ENCODE measurements at regions not wholly inside any gene's neighbourhood (a gene's known extent, or its start where the extent isn't known, plus 50 kb on each side); places are given as distances from the start of the nearest gene placed in this dataset.

- DNase-seq (ENCODE audit: low read depth), result peak; percentile 85
Observed at GRCh38 chr5:124126504-124127217, 614.7 kb downstream of the CSNK1G3 start.

DNA sequence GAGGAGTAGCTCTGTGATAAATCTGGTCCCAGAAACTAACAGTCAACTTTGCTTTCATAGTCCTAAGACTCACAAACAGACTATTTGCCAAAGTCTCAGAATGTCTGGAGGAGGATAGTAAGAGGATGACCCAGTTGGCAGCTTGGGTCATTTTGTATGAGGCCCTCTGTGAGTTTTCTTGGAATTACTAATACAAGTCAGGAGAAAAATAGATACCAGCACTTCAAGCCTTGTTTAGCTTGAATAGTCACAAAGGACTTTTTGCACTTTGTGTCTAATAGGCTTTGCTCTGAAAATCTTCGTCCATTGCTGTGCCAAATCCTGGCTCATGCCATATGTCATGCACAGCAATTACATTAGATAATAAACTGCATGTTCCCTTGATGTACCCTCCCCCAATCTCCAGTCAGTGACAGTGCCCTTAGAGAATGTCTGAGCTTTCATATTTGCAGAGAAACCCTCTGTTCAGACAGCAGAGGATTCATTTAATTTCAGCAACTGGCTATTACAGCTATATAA, 612.8 kb downstream of the CSNK1G3 start:
- DNase-seq (ENCODE audit: low read depth), result peak; percentile 57

DNA sequence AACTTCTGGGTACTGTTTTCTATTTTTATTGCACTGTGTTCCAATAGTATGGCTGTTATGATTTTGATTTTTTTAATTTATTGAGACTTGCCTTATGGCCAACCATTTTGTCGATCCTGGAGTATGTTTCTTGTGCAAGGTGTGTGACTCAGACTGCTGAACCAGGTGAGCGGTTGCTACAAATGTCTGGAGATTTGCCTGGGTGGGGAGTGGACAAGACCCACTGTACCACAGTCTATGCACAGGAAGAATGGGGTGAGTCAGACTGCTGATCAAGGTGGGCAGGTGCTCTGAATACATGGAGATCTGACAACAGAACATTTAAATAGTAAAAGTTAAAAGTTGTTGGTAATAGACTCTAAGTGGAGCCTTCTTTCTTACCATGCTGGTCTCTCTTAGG, 609.2 kb downstream of the CSNK1G3 start:
- peak; percentile 35 for DNase-seq (ENCODE audit: low read depth)

DNA sequence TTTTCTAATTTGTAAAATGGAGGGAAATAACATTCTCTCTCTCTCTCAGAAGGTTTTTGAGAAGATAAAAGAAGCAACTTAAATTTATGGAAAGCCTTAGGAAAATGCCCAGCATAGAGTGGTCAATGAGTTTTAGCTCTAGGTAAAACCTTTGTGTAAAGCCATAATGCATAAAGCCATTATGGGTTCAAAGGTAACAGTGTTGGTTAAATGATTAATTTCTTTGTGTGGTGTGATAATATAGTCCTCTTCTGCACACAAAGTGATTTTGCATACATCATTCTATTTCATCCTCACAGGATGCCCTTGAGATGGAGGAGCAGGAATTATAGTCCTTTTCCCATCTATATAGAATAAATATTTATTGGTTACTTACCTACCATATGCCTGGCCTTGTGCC, 602.9 kb downstream of the CSNK1G3 start:
- DNase-seq (ENCODE audit: low read depth), result no peak

DNA sequence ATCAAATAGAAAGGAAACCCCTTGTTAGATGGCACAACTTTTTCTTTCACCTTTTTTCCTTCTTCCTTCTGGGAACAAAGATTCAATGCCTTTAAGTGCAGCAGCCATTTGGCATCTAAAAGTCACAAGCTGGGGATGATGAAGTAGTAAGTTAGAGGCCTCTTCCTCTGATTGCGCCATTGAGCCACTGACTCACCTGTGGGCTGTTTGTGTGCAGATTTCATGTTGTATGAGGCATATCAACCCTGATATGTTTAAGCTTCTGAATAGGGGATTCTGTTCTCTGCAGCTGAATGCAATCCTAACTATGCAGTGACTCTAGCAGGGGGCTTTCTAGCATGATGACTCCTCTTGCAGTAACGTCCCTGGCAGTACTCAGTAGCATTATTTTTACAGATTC, 599.9 kb downstream of the CSNK1G3 start:
- peak; percentile 77 for DNase-seq (ENCODE audit: low read depth)

- no peak for DNase-seq (ENCODE audit: low read depth)
Observed at GRCh38 chr5:124110942-124111341, 599.0 kb downstream of the CSNK1G3 start.

GRCh38 chr5:124105326-124105725, 593.3 kb downstream of the CSNK1G3 start:
- no peak for DNase-seq (ENCODE audit: low read depth)

DNA sequence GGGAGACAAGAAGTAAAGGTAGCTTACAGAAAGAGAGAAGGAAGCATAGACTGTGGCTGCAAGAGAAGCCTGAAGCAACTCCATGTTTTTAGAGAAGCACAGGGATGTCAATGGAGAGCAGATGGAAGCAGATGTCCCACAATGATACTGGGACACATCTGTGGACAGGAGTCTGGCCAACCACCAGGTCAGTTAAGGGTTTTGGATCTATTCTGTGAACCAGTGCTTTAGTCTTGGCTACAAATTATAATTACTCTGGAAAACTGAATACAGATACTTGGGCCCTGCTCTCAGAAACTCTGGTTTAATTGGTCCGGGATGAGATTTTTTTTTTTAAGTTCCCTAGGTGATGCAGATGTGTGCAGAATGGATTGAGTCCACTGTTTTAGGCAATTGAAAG, 592.8 kb downstream of the CSNK1G3 start:
- DNase-seq (ENCODE audit: low read depth), result no peak

DNA sequence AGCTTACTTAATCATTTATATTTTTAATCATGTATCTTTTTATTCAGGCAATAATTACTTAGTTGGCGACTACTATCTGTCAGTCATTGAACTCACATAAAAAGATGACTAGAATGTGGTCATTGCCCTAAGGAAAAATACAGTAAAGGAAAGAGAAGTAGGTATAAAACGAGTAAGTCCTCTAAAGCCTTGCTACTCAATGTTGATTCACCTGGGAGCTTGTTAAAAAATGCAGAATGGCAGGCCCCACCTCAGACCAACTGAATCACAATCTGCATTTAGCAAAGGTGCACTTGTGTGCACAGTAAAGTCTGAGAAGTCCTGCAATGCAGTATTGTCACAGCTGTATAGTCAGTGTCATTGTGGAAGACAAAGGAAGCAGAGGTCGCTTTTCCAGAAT, 592.4 kb downstream of the CSNK1G3 start:
- peak; percentile 33 for DNase-seq (ENCODE audit: low read depth)

- DNase-seq (ENCODE audit: low read depth), result peak; percentile 85
Observed at GRCh38 chr5:124103671-124104070, 591.7 kb downstream of the CSNK1G3 start.

DNA sequence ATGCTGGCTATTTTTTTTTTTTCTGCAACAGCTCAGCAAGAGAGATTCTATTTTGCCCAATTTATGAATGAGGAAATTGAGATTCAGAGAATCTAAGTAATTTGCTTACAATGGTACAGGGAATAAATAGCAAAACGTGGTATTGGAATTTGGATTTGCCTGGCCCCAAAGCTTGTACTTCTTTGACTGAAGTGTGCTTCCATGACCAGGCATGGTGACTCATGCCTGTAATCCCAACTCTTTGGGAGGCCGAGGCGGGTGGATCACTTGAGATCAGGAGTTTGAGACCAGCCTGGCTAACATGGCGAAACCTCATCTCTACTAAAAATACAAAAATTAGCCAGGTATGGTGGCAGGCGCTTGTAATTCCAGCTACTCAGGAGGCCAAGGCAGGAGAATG, 591.1 kb downstream of the CSNK1G3 start:
- DNase-seq (ENCODE audit: low read depth), result peak; percentile 45

GRCh38 chr5:124102486-124102885, 590.5 kb downstream of the CSNK1G3 start:
- peak; percentile 20 for DNase-seq (ENCODE audit: low read depth)

DNA sequence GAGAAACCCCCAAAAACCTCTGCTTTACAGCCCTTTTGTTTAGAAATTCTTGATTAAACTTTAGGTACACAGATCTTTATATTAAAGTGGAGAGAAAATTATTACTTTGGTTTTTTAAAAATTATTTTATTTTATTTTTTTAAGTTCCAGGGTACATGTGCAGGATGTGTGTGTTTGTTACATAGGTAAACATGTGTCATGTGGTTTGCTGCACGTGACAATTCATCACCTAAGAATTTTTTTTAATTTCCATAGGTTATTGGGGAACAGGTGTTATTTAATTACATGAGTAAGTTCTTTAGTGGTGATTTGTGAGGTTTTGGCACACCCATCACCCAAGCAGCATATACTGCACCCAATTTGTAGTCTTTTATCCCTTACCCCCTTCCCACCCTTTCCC, 581.7 kb downstream of the CSNK1G3 start:
- DNase-seq (ENCODE audit: low read depth), result no peak

DNA sequence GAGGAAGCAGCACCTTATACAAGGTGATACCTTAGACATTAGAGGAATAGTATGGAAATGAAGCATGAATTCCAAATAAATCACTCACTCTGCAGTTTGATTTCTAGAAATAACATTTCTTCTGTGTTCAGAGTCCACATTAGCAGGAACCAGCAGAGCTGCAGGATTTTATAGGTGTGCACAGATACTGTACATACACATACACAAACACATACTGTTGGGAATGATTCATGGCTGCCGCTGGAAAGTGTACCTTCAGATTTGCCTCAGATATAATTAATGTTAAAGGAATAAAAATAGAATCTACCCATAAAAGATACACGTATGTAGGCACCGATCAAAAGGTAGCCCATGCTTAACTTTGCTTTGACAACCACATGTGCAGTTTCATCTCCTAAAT, 578.1 kb downstream of the CSNK1G3 start:
- no peak for DNase-seq (ENCODE audit: low read depth)

GRCh38 chr5:124089578-124089977, 577.6 kb downstream of the CSNK1G3 start:
- no peak for DNase-seq (ENCODE audit: low read depth)

GRCh38 chr5:124088289-124089032, 576.5 kb downstream of the CSNK1G3 start:
- DNase-seq (ENCODE audit: low read depth), result no peak

DNA sequence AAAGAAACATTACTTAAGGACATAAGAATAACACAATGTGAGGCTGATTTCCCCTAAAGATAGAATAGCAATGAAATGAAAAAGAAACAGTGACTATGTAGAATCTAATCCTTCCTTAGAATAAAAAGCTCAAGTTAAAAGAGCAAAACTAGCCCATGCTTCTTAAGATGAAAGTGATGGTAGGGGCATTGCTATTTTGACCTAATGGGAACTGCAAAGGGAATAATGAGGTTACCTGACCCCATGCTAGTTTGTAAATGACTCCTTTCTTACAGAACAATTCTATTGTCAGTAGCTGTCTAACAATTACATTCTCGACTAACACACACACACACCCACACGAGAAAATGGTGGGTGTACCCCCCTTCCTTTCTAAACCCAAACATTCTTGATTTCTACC, 575.8 kb downstream of the CSNK1G3 start:
- DNase-seq (ENCODE audit: low read depth), result no peak

DNA sequence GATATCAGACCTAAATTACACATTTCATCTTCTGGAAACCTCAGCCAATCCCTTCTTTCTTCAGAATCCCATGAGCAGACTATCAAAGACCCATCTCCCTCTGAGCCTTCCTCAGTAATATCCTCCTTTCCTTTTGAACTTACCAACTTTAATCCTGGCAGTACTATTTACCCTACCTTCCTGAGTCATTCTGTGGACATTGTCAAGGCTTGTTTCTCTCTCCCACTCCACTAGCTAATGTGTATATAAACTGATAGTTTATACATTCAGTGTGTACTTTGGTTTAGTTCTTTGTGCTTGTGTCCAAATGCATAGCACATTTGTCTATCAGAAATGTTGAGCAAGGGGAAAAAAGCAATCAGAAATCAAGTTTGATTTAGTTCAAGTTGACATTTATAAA, 568.3 kb downstream of the CSNK1G3 start:
- peak; percentile 57 for DNase-seq (ENCODE audit: low read depth)

DNA sequence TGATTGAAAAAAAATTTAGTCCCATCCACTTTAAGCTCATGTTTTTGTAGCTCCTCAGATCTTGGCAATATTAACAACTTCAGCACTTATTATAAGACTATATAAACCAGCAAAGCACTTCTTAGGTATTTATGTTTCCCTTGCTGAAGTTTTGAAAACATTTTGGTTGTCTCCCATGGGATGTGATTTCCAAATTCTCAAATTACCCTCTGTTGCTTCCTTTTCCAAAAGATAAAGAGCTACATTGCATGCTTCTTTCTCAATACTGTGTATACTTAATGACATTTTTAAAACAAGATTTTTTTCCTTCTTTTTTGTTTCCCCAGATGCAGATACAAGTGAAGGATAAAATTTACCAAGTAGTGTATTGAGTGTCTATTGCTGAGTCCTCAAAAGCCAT, 567.1 kb downstream of the CSNK1G3 start:
- DNase-seq (ENCODE audit: low read depth), result no peak

DNA sequence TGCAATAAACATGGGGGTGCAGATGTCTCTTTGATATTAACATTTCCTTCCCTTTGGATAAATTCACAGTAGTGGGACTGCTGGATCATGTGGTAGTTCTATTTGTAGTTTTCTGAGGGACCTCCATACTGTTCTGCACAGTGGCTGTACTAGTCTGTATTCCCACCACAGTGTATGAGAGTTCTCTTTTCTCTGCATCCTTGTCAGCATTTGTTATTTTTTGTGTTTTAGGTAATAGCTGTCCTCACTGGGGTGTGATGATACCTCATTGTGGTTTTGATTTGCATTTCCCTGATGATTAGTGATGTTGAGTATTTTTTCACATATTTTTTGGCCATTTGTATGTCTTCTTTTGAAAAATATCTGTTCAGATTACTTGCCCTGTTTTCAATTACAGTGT, 562.5 kb downstream of the CSNK1G3 start:
- DNase-seq (ENCODE audit: low read depth), result no peak

- no peak for DNase-seq (ENCODE audit: low read depth)
Observed at GRCh38 chr5:124072570-124072969, 560.6 kb downstream of the CSNK1G3 start.

GRCh38 chr5:124071039-124071438, 559.1 kb downstream of the CSNK1G3 start:
- no peak for DNase-seq (ENCODE audit: low read depth)

- DNase-seq (ENCODE audit: low read depth), result no peak
Observed at GRCh38 chr5:124065508-124065907, 553.5 kb downstream of the CSNK1G3 start.

Data from renal cortical epithelial cell (primary cell).